Gastrocnemius medialis (tissue), 4 donors: ENCODE measurements at regions not wholly inside any gene's neighbourhood (a gene's known extent, or its start where the extent isn't known, plus 50 kb on each side); places are given as distances from the start of the nearest gene placed in this dataset.

ENCODE experiments used
- ATAC-seq, 2 donors: fragments of 150-250 bp; one replicate each; pipeline ENCODE4 v1.9.1; 2016
- DNase-seq, 2 donors: peaks; one replicate each; pipeline ENCODE4 v3.0.0-alpha.2; 2019
- H3K27ac ChIP-seq, 4 donors: fragments of 200-600 bp; sonication (generic); 1 replicate in 1 of 4; 2 replicates in 3 of 4; pipeline ENCODE4 v1.5.1; 2016 to 2018; ENCODE audit warnings: mild to moderate bottlenecking in 2 of 4, moderate library complexity in 1 of 4
- H3K27me3 ChIP-seq, 3 donors: fragments of 200-600 bp; sonication (generic) in 2 of 3; 1 replicate in 1 of 3; 2 replicates in 2 of 3; pipeline versions ENCODE4 v1.5.1 to v1.6.0; 2016 to 2019; ENCODE audit warnings: mild to moderate bottlenecking in 1 of 3, moderate library complexity in 1 of 3
- H3K36me3 ChIP-seq, 2 donors: fragments of 200-600 bp; sonication (generic) in 1 of 2; one replicate each; pipeline ENCODE4 v1.5.1; 2017 to 2018
- H3K4me1 ChIP-seq, 2 donors: fragments of 200-600 bp; sonication (generic) in 1 of 2; one replicate each; pipeline ENCODE4 v1.5.1; 2016 to 2017; ENCODE audit warnings: mild to moderate bottlenecking in 2 of 2
- H3K4me3 ChIP-seq, 4 donors: fragments of 200-600 bp; sonication (generic) in 3 of 4; 1 replicate in 1 of 4; 2 replicates in 3 of 4; pipeline ENCODE4 v1.5.1; 2016 to 2019; ENCODE audit warnings: mild to moderate bottlenecking in 2 of 4
- H3K9me3 ChIP-seq, 3 donors: fragments of 200-600 bp; sonication (generic) in 2 of 3; 1 replicate in 1 of 3; 2 replicates in 2 of 3; pipeline ENCODE4 v1.5.1; 2016 to 2019
- POLR2A ChIP-seq, 2 donors: fragments of 450-650 bp; IDR thresholded peaks; one replicate each; pipeline ENCODE4 v1.6.1; 2017; ENCODE audit warnings: antibody characterized with exemption in 2 of 2, mild to moderate bottlenecking in 2 of 2, moderate library complexity in 2 of 2
- in situ Hi-C, 4 donors: fragments of 200-750 bp; cut with MboI; loops; one replicate each; pipeline versions ENCODE4 v1.15.0 to v1.8.0; 2017; ENCODE audit warnings: low sequenced_read_pairs in 4 of 4
- intact Hi-C: fragments of 100-400 bp; cut with DNase I; formaldehyde crosslinking; loops from one replicate; pipeline ENCODE4 v1.15.1; 2023; ENCODE audit warnings: low total_unique reads
- TF ChIP-seq, protein P1 (sequence below), 5 experiments: fragments of 450-650 bp in 3 of 5; fragments of 200-600 bp in 2 of 5; sonication (generic) in 2 of 5; IDR thresholded peaks in 4 of 5; conservative IDR thresholded peaks in 1 of 5; 1 replicate in 4 of 5; 2 replicates in 1 of 5; pipeline ENCODE4 v1.5.1; 2016 to 2019; ENCODE audit warnings: antibody characterized with exemption in 5 of 5, mild to moderate bottlenecking in 3 of 5, moderate library complexity in 3 of 5

DNA sequence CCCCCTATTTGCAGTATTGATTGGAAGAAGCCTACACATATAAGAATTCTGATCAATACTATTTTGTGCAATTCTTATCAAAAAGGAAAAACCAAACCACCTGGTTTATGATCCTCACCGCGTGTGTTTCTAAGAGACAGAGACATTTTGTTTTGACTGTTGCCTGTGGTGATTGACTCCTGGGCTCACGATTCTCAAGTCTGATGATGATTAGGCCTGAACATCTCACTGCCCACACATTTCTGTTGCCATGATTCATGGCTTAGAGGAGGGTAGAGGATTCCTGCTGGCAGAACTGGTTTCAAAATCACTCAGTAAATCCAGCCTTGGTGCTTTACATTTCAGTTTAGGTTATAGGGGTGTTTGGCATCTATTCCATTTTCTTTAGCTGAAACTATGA is 88.3 kb upstream of the UBE3A start:
- intact Hi-C loops (no loop called here), in situ Hi-C loops (loop anchor here in 1 of 4 donors (10.0 kb wide), 1 partner anchor 58 kb away; no protein-coding TSS in a partner anchor)
- Histone ChIP-seq H3K27ac (no peak overlapping the region), H3K4me3 (no peak overlapping the region), H3K9me3 (no peaks in the 10 kb centered on the region), H3K36me3 (no peaks in the 10 kb centered on the region), H3K4me1 (no peaks in the 10 kb centered on the region), H3K27me3 (no peaks in the 10 kb centered on the region)
- TF ChIP-seq, protein P1, sequence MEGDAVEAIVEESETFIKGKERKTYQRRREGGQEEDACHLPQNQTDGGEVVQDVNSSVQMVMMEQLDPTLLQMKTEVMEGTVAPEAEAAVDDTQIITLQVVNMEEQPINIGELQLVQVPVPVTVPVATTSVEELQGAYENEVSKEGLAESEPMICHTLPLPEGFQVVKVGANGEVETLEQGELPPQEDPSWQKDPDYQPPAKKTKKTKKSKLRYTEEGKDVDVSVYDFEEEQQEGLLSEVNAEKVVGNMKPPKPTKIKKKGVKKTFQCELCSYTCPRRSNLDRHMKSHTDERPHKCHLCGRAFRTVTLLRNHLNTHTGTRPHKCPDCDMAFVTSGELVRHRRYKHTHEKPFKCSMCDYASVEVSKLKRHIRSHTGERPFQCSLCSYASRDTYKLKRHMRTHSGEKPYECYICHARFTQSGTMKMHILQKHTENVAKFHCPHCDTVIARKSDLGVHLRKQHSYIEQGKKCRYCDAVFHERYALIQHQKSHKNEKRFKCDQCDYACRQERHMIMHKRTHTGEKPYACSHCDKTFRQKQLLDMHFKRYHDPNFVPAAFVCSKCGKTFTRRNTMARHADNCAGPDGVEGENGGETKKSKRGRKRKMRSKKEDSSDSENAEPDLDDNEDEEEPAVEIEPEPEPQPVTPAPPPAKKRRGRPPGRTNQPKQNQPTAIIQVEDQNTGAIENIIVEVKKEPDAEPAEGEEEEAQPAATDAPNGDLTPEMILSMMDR (IDR thresholded peaks at IDR 0.05 in 4 of 5, conservative IDR thresholded peaks at IDR 0.05 in 1 of 5) = no peak
- ATAC-seq (no peak), DNase-seq (no peak)

DNA sequence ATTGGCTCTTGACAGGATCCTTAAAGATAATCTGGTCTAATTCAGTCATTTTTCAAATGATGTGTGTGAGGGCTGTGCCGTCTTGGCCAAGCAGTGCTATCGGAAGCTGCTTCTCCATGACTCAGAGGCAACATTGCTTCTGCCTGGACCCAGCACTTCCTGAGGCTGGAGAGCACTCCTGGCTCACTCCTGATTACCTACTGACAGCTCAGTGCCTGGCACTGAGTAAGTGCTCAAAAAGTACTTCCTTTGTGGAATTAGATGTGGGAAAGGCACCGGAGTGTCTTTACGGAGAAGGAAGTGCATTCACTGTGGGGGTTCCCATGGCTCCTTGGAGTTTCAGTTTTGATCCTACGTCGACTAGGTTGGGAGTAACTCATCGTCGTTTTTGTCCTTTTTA is 86.9 kb upstream of the UBE3A start:
- ATAC-seq = no peak
- no peaks in the 10 kb centered on the region for H3K4me1 ChIP-seq
- no peaks in the 10 kb centered on the region for H3K9me3 ChIP-seq
- no peak overlapping the region for H3K4me3 ChIP-seq
- no peak for TF ChIP-seq POLR2A (IDR thresholded peaks at IDR 0.05)
- TF ChIP-seq, protein P1 (IDR thresholded peaks at IDR 0.05 in 4 of 5, conservative IDR thresholded peaks at IDR 0.05 in 1 of 5) = no peak
- intact Hi-C loops (no loop called here), in situ Hi-C loops (loop anchor here in 1 of 4 donors (10.0 kb wide), 1 partner anchor 59 kb away; no protein-coding TSS in a partner anchor)
- no peak for DNase-seq
- no peaks in the 10 kb centered on the region for H3K27me3 ChIP-seq
- H3K36me3 ChIP-seq = no peaks in the 10 kb centered on the region
- no peak overlapping the region for H3K27ac ChIP-seq

DNA sequence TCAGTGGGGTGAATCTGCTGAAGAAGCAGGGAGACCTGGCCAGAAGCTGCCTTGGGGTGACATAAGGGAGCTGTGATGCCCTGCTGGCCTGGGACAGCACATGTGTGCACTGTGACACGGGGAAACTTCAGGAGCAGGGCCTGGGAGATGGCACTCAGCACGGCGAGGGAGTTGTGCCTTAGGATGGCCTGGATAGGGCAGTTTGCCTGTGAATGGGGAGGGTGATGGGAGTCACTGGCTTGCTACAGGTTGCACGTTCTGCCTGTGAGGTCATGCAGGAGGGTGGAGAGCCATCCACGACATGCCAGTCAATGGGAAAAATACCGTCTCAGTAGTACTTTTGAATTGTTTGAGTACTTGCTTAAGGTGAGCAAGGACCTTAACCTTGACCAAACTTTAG is 76.8 kb upstream of the UBE3A start:
- no peak for DNase-seq
- TF ChIP-seq POLR2A (IDR thresholded peaks at IDR 0.05) = no peak
- TF ChIP-seq, protein P1 (IDR thresholded peaks at IDR 0.05 in 4 of 5, conservative IDR thresholded peaks at IDR 0.05 in 1 of 5) = no peak
- Histone ChIP-seq H3K27me3 (no peaks in the 10 kb centered on the region), H3K4me3 (no peak overlapping the region), H3K36me3 (no peaks in the 10 kb centered on the region), H3K4me1 (no peaks in the 10 kb centered on the region), H3K27ac (no peak overlapping the region), H3K9me3 (no peaks in the 10 kb centered on the region)
- in situ Hi-C loops = loop anchor here (10.0 to 25.0 kb wide), 6 partner anchors 179 to 1372 kb away; partner anchors contain the start of gene GABRA5 (in 1 of the 4)
- no peak for ATAC-seq
- intact Hi-C loops = loop anchor here (10.0 kb wide), 1 partner anchor 79 kb away; no protein-coding TSS in a partner anchor

DNA sequence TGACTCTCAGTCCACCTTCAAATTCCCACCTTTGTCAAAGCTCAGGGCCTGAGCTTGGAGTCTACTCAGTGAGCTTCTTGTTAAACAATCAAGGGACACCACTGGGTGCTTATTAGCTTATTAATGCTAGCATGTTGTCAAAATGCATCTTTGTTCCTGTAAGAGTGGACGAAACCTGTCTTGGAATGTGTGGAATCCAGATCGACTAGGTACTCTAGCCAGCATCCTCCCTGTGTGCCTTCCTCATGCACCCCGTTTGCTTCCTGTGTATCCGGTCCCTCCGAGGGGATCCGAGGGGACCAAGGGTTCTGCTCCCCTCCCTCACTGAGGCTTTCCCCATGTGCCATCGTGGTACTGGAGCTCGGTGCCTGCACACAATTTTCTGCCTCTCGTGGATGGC is 75.7 kb upstream of the UBE3A start:
- H3K4me1 ChIP-seq = no peaks in the 10 kb centered on the region
- H3K36me3 ChIP-seq = no peaks in the 10 kb centered on the region
- no peak for ATAC-seq
- in situ Hi-C loops = loop anchor here (5.0 to 25.0 kb wide), 7 partner anchors 180 to 1373 kb away; partner anchors contain the start of gene GABRA5 (in 1 of the 4)
- intact Hi-C loops = loop anchor here (10.0 kb wide), 1 partner anchor 80 kb away; no protein-coding TSS in a partner anchor
- DNase-seq = no peak
- no peak overlapping the region for H3K27ac ChIP-seq
- H3K27me3 ChIP-seq = no peaks in the 10 kb centered on the region
- no peaks in the 10 kb centered on the region for H3K9me3 ChIP-seq
- no peak overlapping the region for H3K4me3 ChIP-seq
- TF ChIP-seq POLR2A (IDR thresholded peaks at IDR 0.05) = no peak
- TF ChIP-seq, protein P1 (IDR thresholded peaks at IDR 0.05 in 4 of 5, conservative IDR thresholded peaks at IDR 0.05 in 1 of 5) = no peak

DNA sequence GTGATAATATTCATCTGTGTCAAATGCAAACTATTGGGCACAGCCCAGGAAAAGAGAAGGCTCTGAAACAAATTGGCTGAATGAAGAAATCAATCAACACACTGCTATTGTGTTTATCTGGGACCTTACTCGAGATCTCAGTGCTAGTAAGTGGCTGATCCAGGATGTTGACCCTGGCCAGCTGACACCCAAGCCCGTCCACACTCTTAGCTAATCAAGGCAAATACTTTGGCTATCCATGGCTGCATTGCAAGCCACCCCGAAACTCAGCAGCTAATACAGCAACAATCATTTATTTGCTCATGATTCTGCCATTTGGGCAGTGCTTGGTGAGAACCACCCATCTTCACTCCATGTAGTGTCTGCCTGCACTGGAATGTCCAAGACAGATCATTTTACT is 74.1 kb upstream of the UBE3A start:
- ATAC-seq = no peak
- no peaks in the 10 kb centered on the region for H3K4me1 ChIP-seq

More for the DNA sequence above, 74.1 kb upstream of the UBE3A start:
- intact Hi-C loops (loop anchor here (10.0 kb wide), 1 partner anchor 82 kb away; no protein-coding TSS in a partner anchor), in situ Hi-C loops (loop anchor here (5.0 to 25.0 kb wide), 7 partner anchors 182 to 1374 kb away; partner anchors contain the start of gene GABRA5 (in 1 of the 4))
- no peak overlapping the region for H3K4me3 ChIP-seq
- no peak overlapping the region for H3K27ac ChIP-seq
- H3K9me3 ChIP-seq = no peaks in the 10 kb centered on the region
- TF ChIP-seq POLR2A (IDR thresholded peaks at IDR 0.05) = no peak
- TF ChIP-seq, protein P1 (IDR thresholded peaks at IDR 0.05 in 4 of 5, conservative IDR thresholded peaks at IDR 0.05 in 1 of 5) = no peak
- no peaks in the 10 kb centered on the region for H3K36me3 ChIP-seq
- DNase-seq = no peak
- no peaks in the 10 kb centered on the region for H3K27me3 ChIP-seq
